Neutrophil (primary cell): ENCODE measurements at regions not wholly inside any gene's neighbourhood (a gene's known extent, or its start where the extent isn't known, plus 50 kb on each side); places are given as distances from the start of the nearest gene placed in this dataset.

Source experiments
- H3K27ac ChIP-seq: fragments of 200-600 bp; sonication (generic); 2 replicates; pipeline ENCODE4 v1.5.1; 2016; ENCODE audit warnings: mild to moderate bottlenecking, moderate library complexity
- H3K27me3 ChIP-seq: fragments of 200-600 bp; sonication (generic); 2 replicates; pipeline ENCODE4 v1.6.0; 2016; ENCODE audit warnings: mild to moderate bottlenecking
- H3K36me3 ChIP-seq: fragments of 200-600 bp; sonication (generic); 2 replicates; pipeline ENCODE4 v1.5.1; 2017
- H3K4me1 ChIP-seq, 2 experiments: fragments of 200-600 bp in 1 of 2; sonication (generic) in 1 of 2; 1 replicate in 1 of 2; 2 replicates in 1 of 2; pipeline versions ENCODE4 v1.5.1 to v1.6.1; 2013 to 2016; ENCODE audit warnings: low read depth in 1 of 2, low read length in 1 of 2, mild to moderate bottlenecking in 1 of 2, moderate library complexity in 1 of 2; ENCODE audit not compliant: control insufficient read depth in 1 of 2, insufficient read depth in 1 of 2
- H3K4me3 ChIP-seq, 2 experiments: fragments of 200-600 bp in 1 of 2; sonication (generic) in 1 of 2; 1 replicate in 1 of 2; 2 replicates in 1 of 2; pipeline ENCODE4 v1.5.1; 2013 to 2016; ENCODE audit warnings: low read depth in 1 of 2, low read length in 1 of 2, mild to moderate bottlenecking in 1 of 2, moderate library complexity in 1 of 2
- H3K9me3 ChIP-seq: fragments of 200-600 bp; sonication (generic); 2 replicates; pipeline ENCODE4 v1.5.1; 2016
- CTCF ChIP-seq: fragments of 200-600 bp; sonication (generic); IDR thresholded peaks from 2 replicates; pipeline ENCODE4 v1.5.1; 2016; ENCODE audit warnings: antibody characterized with exemption

GRCh38 chr6:30007132-30007764, 53.8 kb upstream of the POLR1H start:
- H3K27ac ChIP-seq: no peak overlapping the region
- no peak for TF ChIP-seq CTCF
- peak overlapping the region; percentile 20 to 63 for H3K4me3 ChIP-seq
- H3K9me3 ChIP-seq: no peaks in the 10 kb centered on the region
- H3K36me3 ChIP-seq: no peaks in the 10 kb centered on the region
- peaks cover 17 to 18% of the 10 kb centered on the region in 2 experiments for H3K4me1 ChIP-seq
- peaks cover 60% of the 10 kb centered on the region for H3K27me3 ChIP-seq

DNA sequence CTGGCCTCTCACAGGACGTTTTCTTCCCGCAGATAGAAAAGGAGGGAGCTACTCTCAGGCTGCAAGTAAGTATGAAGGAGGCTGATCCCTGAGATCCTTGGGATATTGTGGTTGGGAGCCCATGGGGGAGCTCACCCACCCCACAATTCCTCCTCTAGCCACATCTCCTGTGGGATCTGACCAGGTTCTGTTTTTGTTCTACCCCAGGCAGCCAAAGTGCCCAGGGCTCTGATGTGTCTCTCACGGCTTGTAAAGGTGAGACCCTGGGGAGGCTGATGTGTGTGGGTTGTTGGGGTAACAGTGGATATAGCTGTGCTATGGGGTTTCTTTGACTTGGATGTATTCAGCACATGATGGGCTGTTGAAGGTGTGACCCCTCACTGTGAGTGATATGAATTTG, 52.0 kb upstream of the POLR1H start:
- Histone ChIP-seq H3K27ac (no peak overlapping the region), H3K36me3 (no peaks in the 10 kb centered on the region), H3K9me3 (no peaks in the 10 kb centered on the region), H3K4me1 (peaks cover 17 to 18% of the 10 kb centered on the region in 2 experiments), H3K27me3 (peaks cover 54% of the 10 kb centered on the region), H3K4me3 (no peak overlapping the region)
- TF ChIP-seq CTCF: no peak
